HEK293 (cell line): ENCODE measurements at regions not wholly inside any gene's neighbourhood (a gene's known extent, or its start where the extent isn't known, plus 50 kb on each side); places are given as distances from the start of the nearest gene placed in this dataset.

Experiments
- CTCF ChIA-PET: fragments of 350-600 bp; formaldehyde crosslinking; extraction: SDS; loops from one replicate; lab custom pipeline; 2021; ENCODE audit warnings: antibody characterized with exemption; lab: Yijun Ruan, JAX
- POLR2A ChIA-PET: fragments of 300-600 bp; formaldehyde crosslinking; extraction: SDS; loops from one replicate; lab custom pipeline; 2020; ENCODE audit warnings: antibody characterized with exemption, inconsistent platforms; lab: Yijun Ruan, JAX
- H3K27ac ChIP-seq: fragments of 200-500 bp; sonication (Bioruptor generic); 2 replicates; pipeline ENCODE4 v1.5.1; 2014; ENCODE audit warnings: low read depth, low read length, control low read depth, inconsistent platforms; ENCODE audit errors: extremely low read depth
- H3K36me3 ChIP-seq, 2 experiments: fragments of 200-500 bp in 1 of 2; sonication (Bioruptor generic) in 1 of 2; 1 replicate in 1 of 2; 2 replicates in 1 of 2; pipeline ENCODE4 v1.5.1; 2014 to 2017; ENCODE audit warnings: inconsistent platforms in 2 of 2, low read length in 2 of 2; ENCODE audit not compliant: control insufficient read depth in 2 of 2, insufficient read depth in 1 of 2
- H3K4me1 ChIP-seq: fragments of 200-500 bp; sonication (Bioruptor generic); 2 replicates; pipeline ENCODE4 v1.5.1; 2014; ENCODE audit warnings: mild to moderate bottlenecking, low read length, inconsistent platforms; ENCODE audit not compliant: control insufficient read depth, insufficient read depth
- H3K4me3 ChIP-seq: 2 replicates; pipeline ENCODE4 v1.5.1; 2011; ENCODE audit warnings: low read depth, mild to moderate bottlenecking, control low read depth, low read length, moderate library complexity
- H3K9me3 ChIP-seq: fragments of 200-500 bp; sonication (Bioruptor generic); 2 replicates; pipeline ENCODE4 v1.5.1; 2014; ENCODE audit warnings: low read depth, low read length, inconsistent platforms; ENCODE audit not compliant: control insufficient read depth, insufficient read depth
- HOXD13 ChIP-seq: sonication (generic); formaldehyde crosslinking; IDR thresholded peaks from 2 replicates; pipeline ENCODE4 v1.8.0; 2022; ENCODE audit warnings: missing genetic modification reagents, borderline replicate concordance
- PBX3 ChIP-seq: sonication (generic); formaldehyde crosslinking; IDR thresholded peaks from 2 replicates; pipeline ENCODE4 v1.8.1; 2022; ENCODE audit warnings: mild to moderate bottlenecking, moderate library complexity, missing genetic modification reagents
- PRDM1 ChIP-seq: fragments of 450-650 bp; formaldehyde crosslinking; IDR thresholded peaks from 2 replicates; pipeline ENCODE4; 2016; ENCODE audit warnings: missing biosample characterization, missing genetic modification characterization
- SALL2 ChIP-seq: fragments of 450-650 bp; formaldehyde crosslinking; IDR thresholded peaks from 2 replicates; pipeline ENCODE4 v1.5.0; 2017; ENCODE audit warnings: missing biosample characterization, mild to moderate bottlenecking, missing genetic modification characterization, borderline replicate concordance
- ZBTB17 ChIP-seq: fragments of 450-650 bp; formaldehyde crosslinking; IDR thresholded peaks from 2 replicates; pipeline ENCODE4 v1.5.1; 2016; ENCODE audit warnings: missing biosample characterization, missing genetic modification characterization
- ZBTB20 ChIP-seq: fragments of 450-650 bp; formaldehyde crosslinking; IDR thresholded peaks from 2 replicates; pipeline ENCODE4 v1.5.1; 2016; ENCODE audit warnings: missing biosample characterization, missing genetic modification characterization
- ZBTB26 ChIP-seq: fragments of 450-650 bp; formaldehyde crosslinking; optimal IDR thresholded peaks from 2 replicates; pipeline ENCODE3; 2016; ENCODE audit warnings: missing biosample characterization, mild to moderate bottlenecking, missing genetic modification characterization
- ZBTB49 ChIP-seq: fragments of 450-650 bp; formaldehyde crosslinking; IDR thresholded peaks from 2 replicates; pipeline ENCODE4 v1.5.1; 2016; ENCODE audit warnings: missing biosample characterization, missing genetic modification characterization, low read depth
- ZFP37 ChIP-seq: fragments of 450-650 bp; formaldehyde crosslinking; IDR thresholded peaks from 2 replicates; pipeline ENCODE4 v1.5.1; 2016; ENCODE audit warnings: missing biosample characterization, missing genetic modification characterization
- ZNF132 ChIP-seq: fragments of 450-650 bp; formaldehyde crosslinking; IDR thresholded peaks from 2 replicates; pipeline ENCODE4 v1.5.1; 2017; ENCODE audit warnings: missing biosample characterization, missing genetic modification characterization, borderline replicate concordance
- ZNF223 ChIP-seq: fragments of 450-650 bp; formaldehyde crosslinking; IDR thresholded peaks from 2 replicates; pipeline ENCODE4 v1.5.1; 2016; ENCODE audit warnings: missing biosample characterization, missing genetic modification characterization
- ZNF274 ChIP-seq, 2 experiments: fragments of 200-500 bp in 1 of 2; fragments of 450-650 bp in 1 of 2; sonication (Bioruptor generic) in 1 of 2; formaldehyde crosslinking in 1 of 2; IDR thresholded peaks; 2 replicates each; pipeline versions ENCODE4 v1.5.1 to v1.6.1; 2014 to 2016; ENCODE audit warnings: borderline replicate concordance in 1 of 2, inconsistent platforms in 1 of 2, low read length in 1 of 2, missing biosample characterization in 1 of 2, missing genetic modification characterization in 1 of 2
- ZNF449 ChIP-seq: fragments of 450-650 bp; formaldehyde crosslinking; IDR thresholded peaks from 2 replicates; pipeline ENCODE4 v1.5.1; 2017; ENCODE audit warnings: missing biosample characterization, mild to moderate bottlenecking, missing genetic modification characterization, moderate library complexity
- ZNF529 ChIP-seq: fragments of 450-650 bp; formaldehyde crosslinking; IDR thresholded peaks from 2 replicates; pipeline ENCODE4 v1.5.1; 2017; ENCODE audit warnings: missing genetic modification characterization, missing biosample characterization; ENCODE audit not compliant: insufficient replicate concordance
- ZNF645 ChIP-seq: fragments of 450-650 bp; formaldehyde crosslinking; IDR thresholded peaks from 2 replicates; pipeline ENCODE4; 2016; ENCODE audit warnings: missing biosample characterization, missing genetic modification characterization
- ZNF654 ChIP-seq: fragments of 450-650 bp; formaldehyde crosslinking; IDR thresholded peaks from 2 replicates; pipeline ENCODE4 v1.5.1; 2016; ENCODE audit warnings: low read depth, missing biosample characterization, missing genetic modification characterization
- ZNF785 ChIP-seq: fragments of 450-650 bp; formaldehyde crosslinking; IDR thresholded peaks from 2 replicates; pipeline ENCODE4 v1.5.1; 2016; ENCODE audit warnings: missing biosample characterization, missing genetic modification characterization
- ZNF837 ChIP-seq: fragments of 450-650 bp; formaldehyde crosslinking; IDR thresholded peaks from 2 replicates; pipeline ENCODE4 v1.5.1; 2016; ENCODE audit warnings: missing biosample characterization, missing genetic modification characterization
- ZSCAN18 ChIP-seq: fragments of 450-650 bp; formaldehyde crosslinking; IDR thresholded peaks from 2 replicates; pipeline ENCODE4 v1.5.1; 2016; ENCODE audit warnings: missing biosample characterization, missing genetic modification characterization
- ZSCAN23 ChIP-seq: fragments of 450-650 bp; formaldehyde crosslinking; IDR thresholded peaks from 2 replicates; pipeline ENCODE4 v1.5.1; 2016; ENCODE audit warnings: missing biosample characterization, missing genetic modification characterization
- ZXDB ChIP-seq: fragments of 450-650 bp; formaldehyde crosslinking; IDR thresholded peaks from 2 replicates; pipeline ENCODE4 v1.5.1; 2016; ENCODE audit warnings: missing biosample characterization, missing genetic modification characterization

- H3K4me3 ChIP-seq, result no peak overlapping the region
- POLR2A ChIA-PET, result no interaction called here
- H3K4me1 ChIP-seq, result no peaks in the 10 kb centered on the region
- CTCF ChIA-PET, result no interaction called here
- no peak overlapping the region for H3K27ac ChIP-seq
- H3K36me3 ChIP-seq, result no peaks in the 10 kb centered on the region
- TF ChIP-seq ZBTB26 (no peak), ZNF654 (no peak), ZXDB (tag by site-specific recombination) (no peak), PBX3 (CRISPR knock-in tag) (no peak), ZNF449 (no peak), ZNF529 (tag by site-specific recombination) (no peak), ZSCAN23 (tag by site-specific recombination) (no peak), ZNF837 (no peak), ZBTB20 (tag by site-specific recombination) (no peak), ZNF223 (no peak), ZBTB17 (tag by site-specific recombination) (no peak), ZBTB49 (tag by site-specific recombination) (no peak), HOXD13 (no peak), ZSCAN18 (tag by site-specific recombination) (no peak), ZNF132 (tag by site-specific recombination) (no peak)
- H3K9me3 ChIP-seq, result no peaks in the 10 kb centered on the region
These were observed 306.8 kb downstream of the TUSC7 start for GRCh38 chr3:117016378-117016777.

- Histone ChIP-seq H3K27ac (no peak overlapping the region), H3K9me3 (no peaks in the 10 kb centered on the region), H3K4me1 (no peaks in the 10 kb centered on the region), H3K4me3 (no peak overlapping the region), H3K36me3 (no peaks in the 10 kb centered on the region)
- ChIA-PET POLR2A (no interaction called here), CTCF (interaction anchor here (0.6 kb wide), 1 partner anchor 248 kb away, joined by 3 read pairs; no protein-coding TSS in a partner anchor)
- TF ChIP-seq ZNF645, result no peak
- TF ChIP-seq SALL2 (tag by site-specific recombination), result no peak
- TF ChIP-seq PRDM1 (tag by site-specific recombination), result no peak
- no peak for TF ChIP-seq ZNF274 (IDR thresholded peaks at IDR 0.05; ENCODE audit: low read length)
- TF ChIP-seq ZNF274 (tag by site-specific recombination; IDR thresholded peaks at IDR 0.05; ENCODE audit: borderline replicate concordance), result no peak
- no peak for TF ChIP-seq ZNF785 (tag by site-specific recombination)
- no peak for TF ChIP-seq ZBTB26
- no peak for TF ChIP-seq ZFP37 (tag by site-specific recombination)
- TF ChIP-seq, all 188 proteins: peak for 0
These were observed 307.7 kb downstream of the TUSC7 start for GRCh38 chr3:117017135-117017894.
